ENCODE measurements at regions not wholly inside any gene's neighbourhood (a gene's known extent, or its start where the extent isn't known, plus 50 kb on each side); places are given as distances from the start of the nearest gene placed in this dataset.
A peak's percentile ranks its signal among the peaks of the same experiment; 100 is the strongest.
"Not testable (repeated sequence)": the region's sequence is repeated elsewhere in the genome, so short reads cannot be mapped to it uniquely, and the experiment has no call there.

DNA sequence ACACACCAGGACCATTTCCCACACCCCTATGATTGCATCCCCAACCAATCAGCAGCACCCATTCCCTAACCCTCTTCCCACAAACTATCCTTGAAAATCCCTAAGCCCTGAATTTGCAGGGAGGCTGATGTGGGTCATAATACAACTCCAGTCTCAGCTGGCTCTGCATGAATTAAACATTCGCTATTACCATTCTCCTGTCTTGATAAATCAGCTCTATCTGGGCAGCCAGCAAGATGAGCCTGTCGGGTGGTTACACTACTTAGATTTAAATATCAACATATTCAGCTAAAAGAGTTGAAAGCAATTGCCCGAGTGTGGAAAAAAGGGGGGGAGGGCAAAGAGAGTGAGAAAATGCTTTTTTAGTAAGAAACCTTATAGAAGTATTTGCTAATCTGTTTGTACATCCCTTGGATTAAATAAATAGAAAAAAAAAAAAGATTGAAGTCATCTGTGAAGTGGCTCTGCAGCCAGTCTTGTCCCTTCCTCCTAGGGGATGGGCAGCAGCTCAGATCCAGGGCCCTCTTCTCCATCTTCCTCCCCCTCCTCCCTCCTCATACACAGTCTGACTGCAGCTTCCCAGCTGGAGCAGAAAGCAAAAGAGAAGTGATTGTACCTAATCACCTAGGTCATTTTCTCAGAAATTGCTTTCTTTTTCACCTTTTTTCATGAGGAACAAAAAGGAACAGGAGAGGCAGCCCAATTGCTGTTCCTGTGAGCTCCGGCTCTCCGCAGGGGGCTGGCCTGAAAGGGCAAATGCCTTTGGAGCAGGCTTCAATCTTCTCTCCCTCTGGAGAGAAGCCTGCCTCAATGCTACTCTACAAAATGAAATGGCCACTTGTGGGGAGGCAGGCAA is 356.6 kb upstream of the SULF2 start:
- DNase-seq, result no peak

DNA sequence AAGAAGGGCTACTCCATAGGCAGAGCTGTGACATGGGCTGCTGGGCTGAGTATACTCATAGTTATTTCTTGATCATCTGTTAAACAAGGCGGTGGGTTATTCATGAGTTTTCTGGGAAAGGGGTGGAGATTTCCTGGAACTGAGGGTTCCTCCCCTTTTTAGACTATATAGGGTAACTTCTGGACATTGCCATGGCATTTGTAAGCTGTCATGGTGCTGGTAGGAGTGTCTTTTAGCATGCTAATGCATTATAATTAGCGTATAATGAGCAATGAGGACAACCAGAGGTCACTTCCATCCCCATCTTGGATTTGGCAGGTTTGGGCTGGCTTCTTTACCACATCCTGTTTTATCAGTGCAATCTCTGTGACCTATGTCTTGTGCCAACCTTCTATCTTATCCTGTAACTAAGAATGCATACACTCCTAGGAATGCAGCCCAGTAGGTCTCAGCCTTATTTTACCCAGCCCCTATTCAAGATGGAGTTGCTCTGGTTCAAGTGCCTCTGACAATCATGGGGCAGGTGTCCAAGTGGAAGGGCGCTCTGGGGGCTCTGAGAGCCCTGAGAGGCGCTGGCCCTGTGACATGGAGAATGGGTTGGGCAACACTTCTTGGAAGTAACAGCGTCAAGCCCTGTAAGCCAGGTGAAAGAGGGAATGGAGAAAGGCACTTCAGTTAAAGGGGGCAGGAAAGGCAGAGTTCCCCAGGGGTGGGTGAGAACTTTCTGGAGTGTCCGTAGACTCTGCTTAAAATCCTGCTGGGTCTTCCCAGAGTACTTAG is 354.2 kb upstream of the SULF2 start:
- no peak for DNase-seq

DNA sequence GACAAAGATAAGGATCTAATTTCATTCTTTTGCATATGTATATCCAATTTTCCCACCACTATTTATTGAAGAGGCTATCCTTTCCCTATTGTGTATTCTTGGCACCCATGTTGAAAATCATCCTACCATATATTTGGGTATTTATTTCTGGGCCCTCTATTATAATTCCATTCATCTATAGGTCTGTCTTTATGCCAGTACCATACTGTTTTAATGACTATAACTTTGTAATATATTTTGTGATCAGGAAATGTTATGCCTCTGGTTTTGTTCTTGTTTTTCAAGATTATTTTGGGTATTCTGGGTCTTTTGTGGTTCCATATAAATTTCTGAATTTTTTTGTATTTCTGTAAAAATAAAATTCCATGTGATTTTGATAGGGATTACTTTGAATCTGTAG is 347.6 kb upstream of the SULF2 start:
- no peak for DNase-seq

DNA sequence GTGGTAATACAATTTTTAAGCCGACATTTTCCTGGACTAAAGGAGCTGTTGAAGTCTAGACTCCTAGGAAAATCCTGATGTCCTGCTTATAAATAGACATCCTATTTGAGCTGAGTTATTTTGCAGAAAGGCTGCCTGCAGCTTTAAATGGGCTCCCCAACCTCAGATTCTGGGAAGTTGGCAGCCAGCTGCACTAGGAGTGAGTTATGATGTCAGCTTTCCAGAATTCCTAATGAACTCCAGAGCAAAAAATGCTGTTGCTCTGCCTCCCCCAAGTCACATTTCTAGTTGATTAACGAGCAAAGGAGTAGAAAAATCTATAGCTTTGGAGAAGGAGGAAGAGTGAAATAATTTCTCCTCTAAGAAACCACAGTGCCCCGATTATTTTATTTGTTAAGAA is 346.3 kb upstream of the SULF2 start:
- DNase-seq, result no peak

DNA sequence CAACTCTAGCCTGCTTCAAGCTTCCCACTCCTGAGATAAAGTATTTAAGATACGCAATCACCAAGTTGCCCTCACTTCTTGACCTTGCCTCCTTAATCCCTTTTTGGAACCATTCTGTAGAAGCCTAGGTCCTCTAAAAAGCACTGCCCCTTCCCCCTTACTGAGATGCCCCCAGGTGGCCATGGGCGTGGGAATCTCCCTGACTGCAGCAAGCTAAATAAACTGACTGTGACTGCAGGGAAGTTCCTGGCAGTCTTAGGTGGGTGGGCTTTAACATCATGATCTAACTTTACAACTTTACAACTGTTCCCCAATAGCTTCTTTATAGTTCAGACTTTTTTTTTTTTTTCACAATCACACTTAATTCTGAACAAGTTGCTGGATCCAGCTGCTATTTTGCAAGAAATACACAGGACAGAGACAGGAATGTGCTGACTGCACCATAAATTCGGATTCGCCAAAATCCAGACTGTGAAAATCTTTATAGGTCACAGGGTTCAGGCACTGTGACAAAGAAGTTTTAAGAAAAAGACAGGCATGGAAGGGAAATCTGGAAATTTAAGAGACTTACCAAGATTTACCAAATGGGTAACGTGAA is 344.2 kb upstream of the SULF2 start:
- no peak for DNase-seq

DNA sequence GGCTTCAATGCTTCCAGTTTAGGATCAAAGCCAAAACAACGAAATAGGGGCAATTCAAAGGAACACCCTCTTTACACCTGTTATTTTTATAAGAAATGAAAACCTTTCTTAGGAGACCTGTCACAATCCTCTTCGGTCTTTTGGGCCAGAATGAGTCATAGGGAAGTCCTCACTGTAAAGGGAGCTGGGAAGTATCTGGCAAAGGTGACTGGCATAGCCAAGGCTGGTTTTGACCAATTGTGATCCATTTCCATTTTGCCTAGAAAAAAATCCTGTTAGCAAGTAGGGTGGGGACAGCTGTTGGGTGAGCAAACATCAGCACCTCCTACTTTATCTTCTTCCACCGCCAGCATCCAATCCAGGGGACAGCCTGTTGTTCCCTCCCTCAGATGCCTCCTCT is 343.2 kb upstream of the SULF2 start:
- no peak for DNase-seq

DNA sequence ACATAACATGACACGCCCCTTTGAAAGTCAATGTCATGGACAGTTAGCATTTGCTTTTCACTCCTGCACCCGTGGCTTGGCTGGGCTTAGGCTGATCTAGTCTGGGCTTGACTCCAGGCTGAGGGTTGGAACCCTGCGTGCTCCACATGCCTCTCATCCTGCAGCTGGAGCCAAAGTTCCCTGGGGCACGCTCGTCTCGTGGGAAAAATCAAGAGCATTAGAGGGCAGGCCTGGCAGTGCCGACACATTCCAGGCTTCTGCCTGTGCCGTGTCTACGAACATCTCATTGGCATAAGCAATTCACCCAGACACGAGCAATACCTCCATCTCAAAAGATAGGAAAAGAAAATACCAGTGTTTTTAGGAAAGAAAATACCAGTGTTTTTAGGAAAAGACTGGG is 342.7 kb upstream of the SULF2 start:
- DNase-seq, result not testable (repeated sequence)

DNA sequence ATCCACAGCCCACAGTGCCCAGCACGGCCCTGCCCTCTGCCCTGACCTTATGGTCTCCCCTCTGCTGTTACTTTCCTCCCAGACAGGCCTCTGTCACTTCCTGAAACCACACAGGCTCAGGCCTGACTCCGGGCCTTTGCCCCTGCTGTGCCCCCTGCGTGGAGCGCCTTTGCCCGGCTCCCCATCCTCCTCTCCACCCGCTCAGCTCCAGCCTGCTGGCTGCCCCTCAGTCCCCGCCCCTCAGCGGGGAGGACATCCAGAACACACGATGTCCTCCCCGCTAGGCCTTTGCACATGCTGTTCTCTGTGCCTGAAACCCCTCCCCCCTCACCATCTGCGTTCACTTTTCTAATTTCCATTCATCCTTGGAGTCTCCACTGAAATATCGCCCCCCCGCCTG is 341.9 kb upstream of the SULF2 start:
- not testable (repeated sequence) for DNase-seq

DNA sequence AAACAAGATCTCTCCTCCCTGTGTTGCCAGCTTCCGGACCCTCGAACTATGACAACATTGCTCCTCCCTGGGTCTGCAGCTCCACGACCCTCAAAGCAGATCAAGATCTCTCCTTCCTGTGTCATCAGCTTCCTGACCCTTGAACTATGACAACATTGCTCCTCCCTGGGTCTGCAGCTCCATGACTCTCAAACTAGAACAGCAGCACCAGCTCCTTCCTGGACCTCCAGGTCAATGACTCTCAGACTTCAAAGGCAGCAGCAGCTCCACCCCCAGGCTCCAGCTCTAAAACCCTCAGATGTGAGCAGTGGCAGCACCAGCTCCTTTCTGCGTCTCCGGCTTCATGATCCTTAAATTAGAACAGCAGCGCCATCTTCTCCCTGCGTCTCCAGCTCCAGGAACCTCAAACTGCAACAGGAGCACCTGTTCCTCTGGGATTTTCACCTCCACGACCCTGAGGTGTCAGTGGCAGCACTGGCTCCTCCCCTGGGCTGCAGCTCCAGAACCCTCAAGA is 341.0 kb upstream of the SULF2 start:
- DNase-seq, result no peak

DNA sequence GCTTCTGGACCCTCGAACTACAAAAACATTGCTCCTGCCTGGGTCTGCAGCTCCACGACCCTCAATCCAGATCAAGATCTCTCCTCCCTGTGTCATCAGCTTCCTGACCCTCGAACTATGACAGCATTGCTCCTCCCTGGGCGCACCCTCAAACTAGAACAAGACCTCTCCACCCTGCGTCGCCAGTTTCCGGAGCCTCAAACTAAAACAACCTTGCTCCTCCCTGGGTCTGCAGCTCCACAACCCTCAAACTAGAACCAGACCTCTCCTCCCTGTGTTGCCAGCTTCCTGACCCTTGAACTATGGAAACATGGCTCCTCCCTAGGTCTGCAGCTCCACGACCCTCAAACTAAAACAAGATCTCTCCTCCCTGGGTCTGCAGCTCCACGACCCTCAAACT is 339.7 kb upstream of the SULF2 start:
- no peak for DNase-seq

DNA sequence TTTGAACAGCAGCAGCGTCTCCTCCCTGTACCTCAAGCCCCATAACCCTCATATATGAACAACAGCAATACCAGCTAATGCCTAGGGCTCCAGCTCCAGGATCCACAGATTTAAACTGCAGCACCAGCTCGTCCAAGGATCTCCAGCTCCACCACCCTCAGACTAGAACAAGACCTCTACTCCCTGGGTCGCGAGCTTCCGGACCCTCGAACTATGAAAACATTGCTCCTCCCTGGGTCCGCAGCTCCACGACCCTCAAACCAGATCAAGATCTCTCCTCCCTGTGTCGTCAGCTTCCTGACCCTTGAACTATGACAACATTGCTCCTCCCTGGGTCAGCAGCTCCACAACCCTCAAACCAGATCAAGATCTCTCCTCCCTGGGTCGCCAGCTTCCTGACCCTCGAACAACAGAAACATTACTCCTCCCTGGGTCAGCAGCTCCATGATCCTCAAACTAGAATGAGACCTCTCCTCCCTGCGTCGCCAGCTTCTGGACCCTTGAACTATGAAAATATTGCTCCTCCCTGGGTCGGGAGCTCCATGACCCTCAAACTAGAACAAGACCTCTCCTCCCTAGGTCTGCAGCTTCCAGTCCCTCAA is 339.0 kb upstream of the SULF2 start:
- DNase-seq, result no peak

DNA sequence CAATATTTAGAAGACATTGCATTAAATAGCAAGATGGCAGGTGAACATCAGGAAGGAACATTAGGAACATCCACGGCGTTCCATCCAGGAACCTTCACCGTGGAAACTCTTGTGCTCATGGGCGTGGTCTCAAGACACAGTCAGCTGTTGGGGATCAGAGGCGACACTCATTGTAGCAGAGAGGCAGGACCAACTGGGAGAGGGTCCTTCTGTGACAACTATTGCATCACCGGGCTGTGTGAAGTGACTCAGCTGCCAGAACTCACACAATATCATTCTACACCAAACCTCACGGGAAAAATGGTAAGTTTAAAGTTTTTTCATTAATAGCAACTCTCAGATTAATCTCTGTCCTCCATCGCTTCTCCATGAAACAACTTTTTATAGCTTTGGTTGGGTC is 334.8 kb upstream of the SULF2 start:
- DNase-seq, result no peak

DNA sequence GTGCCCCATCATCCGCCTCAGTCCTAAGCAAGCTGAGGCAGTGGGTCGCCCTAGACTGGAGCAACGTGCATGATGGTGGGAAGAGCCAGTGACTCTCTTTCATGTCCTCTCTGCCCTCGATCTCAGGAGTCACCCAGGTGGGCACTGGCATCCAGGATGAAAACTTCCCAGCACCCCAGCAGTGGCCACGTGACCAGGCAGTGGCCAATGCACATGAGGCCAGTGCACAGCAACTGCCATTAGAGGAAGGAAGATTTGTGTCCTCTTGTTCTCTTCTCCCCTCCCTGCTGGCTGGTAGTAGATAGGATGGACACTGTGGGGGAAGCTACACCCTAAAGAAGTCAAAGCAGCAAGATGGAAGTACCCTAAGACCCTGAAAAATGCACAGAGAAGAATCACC is 334.1 kb upstream of the SULF2 start:
- DNase-seq, result not testable (repeated sequence)

DNA sequence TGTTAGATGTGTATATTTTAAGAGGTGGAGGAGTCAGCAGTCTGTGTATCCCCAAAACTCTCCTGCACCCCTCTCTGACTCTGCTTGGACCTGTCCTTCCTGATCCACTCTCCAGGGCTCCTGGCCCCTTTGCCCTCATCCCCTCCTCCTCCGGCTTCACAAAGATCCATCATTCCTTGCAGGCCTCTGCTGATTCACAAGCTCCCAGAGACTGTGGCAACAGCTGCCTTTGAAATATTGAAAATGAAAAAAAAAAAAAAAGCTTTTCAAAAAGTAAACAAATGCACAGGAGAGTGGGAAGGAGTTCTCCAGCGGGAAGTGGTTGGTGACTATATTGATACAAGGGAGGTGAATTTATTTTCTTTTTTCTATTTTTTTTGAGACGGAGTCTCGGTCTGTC is 330.2 kb upstream of the SULF2 start:
- no peak for DNase-seq

DNA sequence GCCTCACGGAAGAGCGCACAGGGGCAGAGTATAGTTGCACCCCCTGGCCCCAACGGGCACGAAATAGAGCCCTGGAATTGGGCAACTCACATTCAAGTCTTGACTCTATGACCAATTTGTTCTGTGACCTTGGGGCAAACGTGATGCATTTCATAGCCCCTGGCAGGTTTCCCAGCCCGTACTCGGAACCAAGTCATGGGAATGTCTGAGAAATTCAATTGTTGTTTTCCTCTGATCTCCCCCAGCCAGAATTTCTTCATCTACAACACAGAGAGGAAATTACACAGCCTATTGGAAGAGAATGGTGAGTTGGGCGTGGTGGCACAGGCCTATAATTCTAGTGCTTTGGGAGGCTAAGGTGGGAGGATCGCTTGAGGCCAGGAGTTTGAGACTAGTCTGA is 322.3 kb upstream of the SULF2 start:
- no peak for DNase-seq

DNA sequence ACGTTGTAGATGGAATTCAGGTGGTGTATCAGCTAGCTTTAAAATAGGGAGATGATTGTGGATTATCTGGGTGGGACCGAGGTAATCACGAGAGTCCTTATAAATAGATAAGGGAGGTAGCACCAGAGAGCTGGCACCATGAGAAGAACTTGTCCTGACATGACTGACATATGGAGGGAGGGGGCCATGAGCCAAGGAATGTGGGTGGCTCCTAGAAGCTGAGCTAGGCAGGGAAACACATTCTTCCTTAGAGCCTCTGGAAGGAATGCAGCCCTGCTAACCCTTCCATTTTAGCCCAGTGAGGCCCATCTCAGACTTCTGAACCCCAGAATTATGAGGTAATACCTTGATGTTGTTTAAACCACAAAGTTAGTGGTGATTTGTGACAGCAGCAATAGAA is 321.1 kb upstream of the SULF2 start:
- DNase-seq, result no peak

DNA sequence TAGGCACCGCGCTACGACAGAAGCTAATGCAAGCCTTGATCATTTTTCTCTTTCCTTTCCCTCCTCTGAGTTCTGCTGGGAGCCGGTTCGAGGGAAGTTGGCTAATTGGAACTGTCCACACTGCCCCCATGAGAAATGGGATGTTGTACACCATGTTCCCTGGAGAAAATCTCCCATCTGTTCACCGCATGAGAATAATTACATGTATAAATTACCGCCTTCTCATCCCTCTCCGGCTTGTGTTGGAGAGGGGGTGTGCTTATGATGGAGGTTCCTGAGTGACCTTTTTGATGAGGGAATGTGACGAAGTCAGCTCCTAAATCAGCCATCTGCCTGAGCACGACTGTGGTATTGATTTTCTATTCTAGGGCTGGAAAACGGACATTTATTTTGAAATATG is 320.2 kb upstream of the SULF2 start:
- no peak for DNase-seq

DNA sequence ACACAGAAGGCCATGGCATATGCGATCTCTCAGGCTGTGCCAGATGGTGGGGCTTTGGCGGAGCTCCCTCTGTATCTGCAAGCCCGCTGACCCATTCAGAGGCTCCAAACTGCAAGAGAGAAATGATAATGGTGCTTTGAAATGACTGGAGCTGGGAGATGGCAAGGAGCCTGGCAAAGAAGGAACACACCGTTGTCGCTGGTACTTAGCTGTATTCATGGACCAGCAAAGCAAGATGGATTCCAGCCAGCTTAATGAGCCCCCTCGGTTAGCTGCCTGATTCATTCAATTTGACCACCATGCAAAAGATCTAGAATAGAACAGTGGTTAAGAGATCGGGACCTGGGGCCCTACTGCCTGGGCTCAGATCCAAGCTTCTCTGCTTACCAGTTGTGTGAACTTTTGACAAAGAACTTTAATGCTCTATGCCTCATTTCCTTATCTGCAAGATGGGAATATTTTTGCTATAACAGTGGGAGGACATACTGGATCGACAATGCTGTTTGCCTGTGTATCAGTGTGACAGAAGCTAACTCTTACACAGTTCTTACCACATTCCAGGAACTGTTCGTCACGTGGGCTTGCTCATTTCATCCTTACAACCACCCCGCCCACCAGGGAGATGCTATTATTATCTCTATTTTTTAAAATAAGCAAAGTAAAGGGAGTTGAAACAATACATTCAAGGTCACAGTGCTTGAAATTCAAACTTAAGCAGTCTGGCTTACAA is 317.8 kb upstream of the SULF2 start:
- DNase-seq, result no peak

DNA sequence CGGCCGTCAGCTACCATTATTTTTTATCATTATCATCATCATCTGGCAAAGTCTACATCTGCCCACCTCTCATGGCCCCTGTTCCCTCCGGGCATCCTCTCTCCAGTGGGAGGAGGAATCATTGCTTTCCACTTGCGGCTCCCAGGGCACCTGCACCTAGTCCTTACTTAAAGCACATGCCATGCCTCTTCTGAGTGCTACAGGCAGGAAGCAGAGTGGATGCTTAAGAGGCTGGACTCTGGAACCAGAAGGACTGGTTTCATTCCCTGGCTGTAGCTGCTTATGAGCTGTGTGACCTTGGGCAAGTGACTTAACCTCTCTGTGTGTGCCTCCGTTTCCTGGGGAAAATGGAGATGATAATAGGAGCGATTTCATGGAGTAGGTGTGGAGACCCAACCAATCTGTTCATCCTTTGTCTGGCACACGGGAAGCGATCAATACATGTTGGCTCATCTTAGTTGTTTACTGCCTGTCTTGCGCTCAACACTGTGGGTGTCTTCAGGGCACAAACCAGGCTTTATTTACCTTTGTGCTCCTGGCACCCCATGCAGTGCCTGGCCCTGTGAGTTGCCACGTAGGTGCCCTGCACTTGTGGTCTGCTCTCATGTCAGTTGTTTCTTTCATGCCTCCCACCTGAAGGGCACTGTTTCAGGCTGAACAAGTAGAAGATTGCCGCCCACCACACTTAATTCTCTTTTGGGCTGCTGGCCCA is 317.0 kb upstream of the SULF2 start:
- no peak for DNase-seq

DNA sequence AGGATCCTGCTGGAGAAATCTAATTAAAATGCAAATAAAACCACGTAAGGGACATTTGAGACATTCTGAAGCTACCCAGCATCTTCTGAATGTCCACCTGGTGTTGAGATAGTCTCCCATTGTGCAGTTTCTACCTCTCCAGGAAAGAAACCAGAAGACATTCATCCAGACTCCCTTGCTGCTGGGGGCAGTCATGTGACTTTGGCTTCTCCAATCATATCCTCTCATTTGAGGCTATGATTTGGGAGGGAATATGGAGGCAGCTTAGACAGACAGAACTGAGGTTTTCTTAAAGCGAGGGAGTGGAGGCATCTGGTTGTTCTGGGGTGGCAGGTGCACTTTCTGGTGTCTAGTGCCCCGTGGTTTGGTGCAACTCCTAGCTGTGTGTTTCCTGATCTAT is 315.2 kb upstream of the SULF2 start:
- DNase-seq, result no peak

DNA sequence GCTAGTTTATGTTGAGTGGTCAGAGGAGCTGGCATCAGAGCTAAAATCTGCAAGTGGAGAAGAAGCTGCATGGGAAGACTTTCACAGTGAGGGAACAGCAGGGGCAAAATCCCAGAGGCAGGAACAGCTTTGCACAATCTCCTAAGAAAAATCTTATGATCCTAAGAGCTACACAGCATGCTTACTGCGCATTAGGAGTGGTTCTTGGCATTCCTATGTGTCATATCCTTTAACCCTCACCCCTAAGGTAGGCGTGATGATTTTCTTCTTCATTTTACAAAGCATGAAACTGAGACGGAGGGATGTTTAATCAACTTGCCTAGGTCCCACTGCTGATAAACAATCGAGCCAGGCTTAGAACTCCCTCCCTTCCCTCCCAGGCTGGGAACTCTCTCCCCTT is 313.6 kb upstream of the SULF2 start:
- no peak for DNase-seq

DNA sequence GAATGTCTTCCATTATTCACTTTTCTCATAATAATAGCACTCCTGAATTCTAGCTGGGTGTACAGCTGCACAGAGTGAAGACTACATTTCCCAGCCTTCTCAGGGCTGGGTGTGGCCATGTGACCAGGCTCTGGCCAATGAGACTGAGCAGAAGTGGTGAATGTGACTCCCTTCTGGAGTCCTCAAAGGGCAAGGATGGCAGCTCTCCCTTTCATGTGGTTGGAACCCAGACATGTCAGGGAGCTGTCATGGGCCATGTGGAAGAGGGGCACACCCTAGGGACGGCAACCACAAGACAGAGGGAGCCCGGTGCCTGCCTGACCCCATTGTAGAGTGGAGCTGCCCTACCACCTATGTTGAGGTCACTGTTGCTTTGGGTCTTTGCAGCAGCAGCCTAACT is 312.8 kb upstream of the SULF2 start:
- peak; percentile 2 for DNase-seq

Data from hematopoietic multipotent progenitor cell treated with erythropoietin and hydrocortisone succinate and interleukin-3 and kit ligand, for 4 days (in vitro differentiated cells).